ENCODE measurements at regions not wholly inside any gene's neighbourhood (a gene's known extent, or its start where the extent isn't known, plus 50 kb on each side); places are given as distances from the start of the nearest gene placed in this dataset.

GRCh38 chr11:119804698-119805097 is 75.7 kb upstream of the NECTIN1 start:
- TF ChIP-seq E2F4 (IDR thresholded peaks at IDR 0.05; ENCODE audit: low read depth, low read length) (no peak), TCF7 (IDR thresholded peaks at IDR 0.05; ENCODE audit: borderline replicate concordance) (no peak), EZH2 (IDR thresholded peaks at IDR 0.05; ENCODE audit: borderline replicate concordance, control insufficient read depth, low read depth, low read length) (no peak), MYC (IDR thresholded peaks at IDR 0.05; ENCODE audit: insufficient read depth, insufficient read length, insufficient replicate concordance, low read length, severe bottlenecking) (no peak), TAF1 (IDR thresholded peaks at IDR 0.05; ENCODE audit: borderline replicate concordance, low read depth, low read length) (no peak)
- TF ChIP-seq, protein P1, sequence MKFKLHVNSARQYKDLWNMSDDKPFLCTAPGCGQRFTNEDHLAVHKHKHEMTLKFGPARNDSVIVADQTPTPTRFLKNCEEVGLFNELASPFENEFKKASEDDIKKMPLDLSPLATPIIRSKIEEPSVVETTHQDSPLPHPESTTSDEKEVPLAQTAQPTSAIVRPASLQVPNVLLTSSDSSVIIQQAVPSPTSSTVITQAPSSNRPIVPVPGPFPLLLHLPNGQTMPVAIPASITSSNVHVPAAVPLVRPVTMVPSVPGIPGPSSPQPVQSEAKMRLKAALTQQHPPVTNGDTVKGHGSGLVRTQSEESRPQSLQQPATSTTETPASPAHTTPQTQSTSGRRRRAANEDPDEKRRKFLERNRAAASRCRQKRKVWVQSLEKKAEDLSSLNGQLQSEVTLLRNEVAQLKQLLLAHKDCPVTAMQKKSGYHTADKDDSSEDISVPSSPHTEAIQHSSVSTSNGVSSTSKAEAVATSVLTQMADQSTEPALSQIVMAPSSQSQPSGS (IDR thresholded peaks at IDR 0.05; ENCODE audit: low read length) = no peak
